K562 (cell line): ENCODE measurements at regions not wholly inside any gene's neighbourhood (a gene's known extent, or its start where the extent isn't known, plus 50 kb on each side); places are given as distances from the start of the nearest gene placed in this dataset.
A peak's percentile ranks its signal among the peaks of the same experiment; 100 is the strongest.

Source experiments
- ATAC-seq: fragments of 200-7000 bp; cut with Tn5 transposase; 3 replicates; pipeline ENCODE4 v1.9.1; 2020; ENCODE audit warnings: moderate library complexity
- BruUV-seq: library from RNA; stranded (reverse); fragments of 400-500 nt; replicated peaks from 2 replicates; lab custom pipeline; 2021; lab: Mats Ljungman, UMichigan
- CTCF ChIA-PET: fragments of 300-600 bp; formaldehyde crosslinking; extraction: SDS; loops from one replicate; lab custom pipeline; 2021; ENCODE audit warnings: low intra/inter-chr PET ratio; lab: Yijun Ruan, JAX
- POLR2A ChIA-PET: fragments of 300-600, 350-650 bp; sonication (Branson Sonifier 250); formaldehyde crosslinking; extraction: SDS; loops from one replicate; lab custom pipeline; 2021; ENCODE audit warnings: antibody characterized with exemption, inconsistent platforms; lab: Yijun Ruan, JAX
- DNase-seq, 4 experiments: peaks; one replicate each; pipeline versions ENCODE4 v3.0.0 to v3.0.0-alpha.2; 2011 to 2018; ENCODE audit warnings: low spot score in 3 of 4, mixed read lengths in 3 of 4; ENCODE audit errors: extremely low read depth in 1 of 4
- FAIRE-seq: peaks from 2 replicates; lab custom pipeline; 2011; peaks lifted over from hg19 to GRCh38; lab: Jason Lieb, UNC
- H2AFZ ChIP-seq: 2 replicates; pipeline ENCODE4 v1.6.0; 2011; ENCODE audit warnings: low read depth, low read length, control low read depth, inconsistent platforms
- H3K27ac ChIP-seq: fragments of 200-600 bp; 3 replicates; pipeline ENCODE4 v1.8.0; 2011; ENCODE audit warnings: low read depth, mild to moderate bottlenecking, control low read depth, inconsistent platforms, low read length, moderate library complexity, mixed read lengths; ENCODE audit errors: extremely low read depth
- H3K27me3 ChIP-seq, 2 experiments: fragments of 300-600 bp in 1 of 2; 2 replicates in 1 of 2; 3 replicates in 1 of 2; pipeline versions ENCODE4 v1.6.0 to v1.8.0; 2011; ENCODE audit warnings: inconsistent platforms in 2 of 2, low read length in 2 of 2, mild to moderate bottlenecking in 1 of 2, mixed read lengths in 1 of 2, moderate library complexity in 1 of 2; ENCODE audit not compliant: control insufficient read depth in 2 of 2, insufficient read depth in 2 of 2
- H3K36me3 ChIP-seq: fragments of 300-600 bp; 3 replicates; pipeline ENCODE4 v1.8.0; 2011; ENCODE audit warnings: mild to moderate bottlenecking, low read length, inconsistent platforms; ENCODE audit not compliant: control insufficient read depth, insufficient read depth
- H3K4me1 ChIP-seq, 2 experiments: fragments of 200-600 bp in 1 of 2; replicated peaks in 1 of 2; 2 replicates in 1 of 2; 3 replicates in 1 of 2; pipeline versions ENCODE4 v1.5.1 to v1.8.0; 2011; ENCODE audit warnings: inconsistent platforms in 2 of 2, low read length in 2 of 2, mild to moderate bottlenecking in 1 of 2, mixed read lengths in 1 of 2, moderate library complexity in 1 of 2; ENCODE audit not compliant: control insufficient read depth in 2 of 2, insufficient read depth in 2 of 2
- H3K4me2 ChIP-seq: 2 replicates; pipeline ENCODE4 v1.6.1; 2011; ENCODE audit warnings: low read length, control low read depth, inconsistent platforms, mixed read lengths; ENCODE audit not compliant: insufficient read depth
- H3K4me3 ChIP-seq: fragments of 200-600 bp; sonication (generic), shearing (Covaris generic); 2 replicates; pipeline ENCODE4 v1.5.1; 2016; ENCODE audit warnings: control low read depth, inconsistent platforms
- H3K79me2 ChIP-seq: fragments of 200-600 bp; 3 replicates; pipeline ENCODE4 v1.8.0; 2011; ENCODE audit warnings: low read length, inconsistent platforms; ENCODE audit not compliant: control insufficient read depth, insufficient read depth
- H3K9ac ChIP-seq, 2 experiments: 2 replicates each; pipeline versions ENCODE4 v1.6.0 to v1.6.1; 2011; ENCODE audit warnings: low read depth in 2 of 2, low read length in 2 of 2, control low read depth in 1 of 2, inconsistent platforms in 1 of 2, mild to moderate bottlenecking in 1 of 2, mixed read lengths in 1 of 2; ENCODE audit not compliant: insufficient read depth in 1 of 2
- H3K9me1 ChIP-seq: one replicate; pipeline ENCODE4 v1.6.0; 2011; ENCODE audit warnings: inconsistent platforms, mild to moderate bottlenecking, low read length, moderate library complexity; ENCODE audit not compliant: control insufficient read depth, insufficient read depth
- H3K9me3 ChIP-seq: replicated peaks from 2 replicates; pipeline ENCODE4 v1.5.1; 2011; ENCODE audit warnings: low read depth, low read length, inconsistent platforms; ENCODE audit not compliant: control insufficient read depth, insufficient read depth
- H4K20me1 ChIP-seq: replicated peaks from 2 replicates; pipeline ENCODE4 v1.6.1; 2011; ENCODE audit warnings: low read length, inconsistent platforms, mixed read lengths; ENCODE audit not compliant: control insufficient read depth, insufficient read depth
- CAMTA2 ChIP-seq: fragments of 250-450 bp; sonication (Bioruptor Pico); conservative IDR thresholded peaks from 2 replicates; pipeline ENCODE4 v1.5.1; 2022
- CBX5 ChIP-seq: IDR thresholded peaks from 2 replicates; pipeline ENCODE4 v1.6.1; 2014; ENCODE audit warnings: low read depth, borderline replicate concordance
- ERF ChIP-seq: fragments of 450-650 bp; formaldehyde crosslinking; IDR thresholded peaks from 2 replicates; pipeline ENCODE4 v1.4.0; 2020; ENCODE audit warnings: mild to moderate bottlenecking, mixed read lengths
- ETS1 ChIP-seq: conservative IDR thresholded peaks from 2 replicates; pipeline ENCODE4 v1.6.1; 2011; ENCODE audit warnings: low read depth, mild to moderate bottlenecking, low read length; ENCODE audit not compliant: control insufficient read depth
- HNRNPK ChIP-seq: fragments of 200-400 bp; formaldehyde crosslinking; IDR thresholded peaks from one replicate; pipeline ENCODE4 v1.6.1; 2018; ENCODE audit warnings: mild to moderate bottlenecking, low read depth, low read length; ENCODE audit not compliant: poor library complexity, severe bottlenecking
- IRF2 ChIP-seq: sonication (generic); formaldehyde crosslinking; IDR thresholded peaks from 2 replicates; pipeline ENCODE4 v1.8.1; 2022; ENCODE audit warnings: mild to moderate bottlenecking, missing genetic modification reagents
- MAFK ChIP-seq: IDR thresholded peaks from 2 replicates; pipeline ENCODE4 v1.6.1; 2011; ENCODE audit warnings: low read length, improper control_type of control experiment
- MCM3 ChIP-seq: fragments of 450-650 bp; IDR thresholded peaks from 2 replicates; pipeline ENCODE4 v1.6.1; 2016
- MCM7 ChIP-seq, 2 experiments: fragments of 450-650 bp; IDR thresholded peaks; 2 replicates each; pipeline ENCODE4 v1.6.1; 2016 to 2018
- POLR2G ChIP-seq: fragments of 200-400 bp; formaldehyde crosslinking; IDR thresholded peaks from 2 replicates; pipeline ENCODE4 v1.6.1; 2017; ENCODE audit warnings: low read depth, mild to moderate bottlenecking, antibody characterized with exemption, low read length, moderate library complexity
- POLR3G ChIP-seq: IDR thresholded peaks from 2 replicates; pipeline ENCODE4 v1.6.1; 2011; ENCODE audit not compliant: insufficient read length, insufficient replicate concordance; ENCODE audit errors: extremely low read depth
- PPARD ChIP-seq: fragments of 250-450 bp; sonication (Bioruptor Pico); IDR thresholded peaks from 2 replicates; pipeline ENCODE4 v1.8.0; 2022; ENCODE audit warnings: inconsistent platforms, mild to moderate bottlenecking, moderate library complexity
- TEAD4 ChIP-seq, 2 experiments: sonication (generic) in 1 of 2; formaldehyde crosslinking in 1 of 2; IDR thresholded peaks; 2 replicates each; pipeline versions ENCODE4 v1.6.1 to v1.8.0; 2012 to 2022; ENCODE audit warnings: borderline replicate concordance in 1 of 2, inconsistent platforms in 1 of 2, low read length in 1 of 2, mild to moderate bottlenecking in 1 of 2, missing genetic modification reagents in 1 of 2
- XRCC4 ChIP-seq: IDR thresholded peaks from one replicate; pipeline ENCODE4 v1.6.1; 2011; ENCODE audit not compliant: insufficient read depth, insufficient read length; ENCODE audit errors: extremely low read depth
- ZKSCAN8 ChIP-seq: fragments of 200-800 bp; sonication (Bioruptor generic); IDR thresholded peaks from 2 replicates; pipeline ENCODE4 v1.6.1; 2016; ENCODE audit warnings: missing genetic modification characterization, missing compliant biosample characterization
- ZNF586 ChIP-seq: fragments of 450-650 bp; formaldehyde crosslinking; conservative IDR thresholded peaks from 2 replicates; pipeline ENCODE4 v1.4.0; 2020; ENCODE audit warnings: mild to moderate bottlenecking, moderate library complexity
- ZNF639 ChIP-seq, 2 experiments: fragments of 200-800 bp in 1 of 2; sonication (Bioruptor generic) in 1 of 2; sonication (generic) in 1 of 2; formaldehyde crosslinking in 1 of 2; IDR thresholded peaks in 1 of 2; conservative IDR thresholded peaks in 1 of 2; 2 replicates each; pipeline versions ENCODE4 v1.5.0 to v1.6.1; 2016 to 2020; ENCODE audit warnings: missing compliant biosample characterization in 1 of 2, missing genetic modification characterization in 1 of 2, missing genetic modification reagents in 1 of 2
- ZNF655 ChIP-seq: fragments of 250-450 bp; sonication (Bioruptor Pico); IDR thresholded peaks from 2 replicates; pipeline ENCODE4 v1.5.0; 2021
- WGBS: fragments of 100-300 bp; shearing (Covaris generic); methylation state at CpG from one replicate; pipeline ENCODE4 v1.1.6; 2016; ENCODE audit warnings: low coverage, mixed read lengths; ENCODE audit not compliant: insufficient coverage; ENCODE audit errors: missing lambda C conversion rate; 5-methylcytosine and 5-hydroxymethylcytosine counted together
- in situ Hi-C: fragments of 300-500 bp; cut with MboI; formaldehyde crosslinking; loops from 4 replicates; pipeline ENCODE4 v1.15.0; 2018; ENCODE audit warnings: inconsistent platforms, mixed read lengths
- intact Hi-C: fragments of 100-400 bp; cut with micrococcal nuclease; formaldehyde crosslinking; loops from 2 replicates; pipeline ENCODE4 v1.14.2; 2022

GRCh38 chr22:22738959-22739585 lies 94.7 kb downstream of the GGTLC2 start:
- no peaks in the 10 kb centered on the region for H3K9me1 ChIP-seq
- no TSS peak for BruUV-seq
- H3K36me3 ChIP-seq: no peaks in the 10 kb centered on the region
- H4K20me1 ChIP-seq: peaks cover 4% of the 10 kb centered on the region
- H3K27ac ChIP-seq: no peak overlapping the region
- no peaks in the 10 kb centered on the region for H3K79me2 ChIP-seq
- in situ Hi-C loops (no loop called here), intact Hi-C loops (no loop called here)
- 2% methylated on average over 5 of the region's 5 CpGs for WGBS
- H3K4me1 ChIP-seq: peaks cover 0 to 15% of the 10 kb centered on the region in 2 experiments; a peak in 1 of 5 replicates
- H3K27me3 ChIP-seq: peaks cover 8 to 25% of the 10 kb centered on the region in 2 experiments; a peak in 4 of 5 replicates
- H3K4me3 ChIP-seq: no peak overlapping the region
- ChIA-PET POLR2A (interaction anchor here (0.6 to 5.3 kb wide), 7 partner anchors 12 to 498 kb away, joined by 3 to 41 read pairs (median 3); no protein-coding TSS in a partner anchor), CTCF (no interaction called here)
- FAIRE-seq (no peak), DNase-seq (no peak), ATAC-seq (peak; percentile 14)
- H3K9ac ChIP-seq: no peak overlapping the region
- H3K9me3 ChIP-seq: no peaks in the 10 kb centered on the region
- H2AFZ ChIP-seq: no peak overlapping the region
- no peak overlapping the region for H3K4me2 ChIP-seq
- no peak for TF ChIP-seq ZNF586 (CRISPR knock-in tag)
- TF ChIP-seq TEAD4 (IDR thresholded peaks at IDR 0.05; ENCODE audit: low read length): no peak
- no peak for TF ChIP-seq TEAD4 (CRISPR knock-in tag; IDR thresholded peaks at IDR 0.05; ENCODE audit: borderline replicate concordance)
- TF ChIP-seq POLR2G: no peak
- TF ChIP-seq CBX5: no peak
- no peak for TF ChIP-seq ZKSCAN8 (CRISPR knock-in tag)
- TF ChIP-seq ZNF639 (CRISPR knock-in tag; conservative IDR thresholded peaks at IDR 0.05 in 1 of 2, IDR thresholded peaks at IDR 0.05 in 1 of 2): 0 out of 4 replicates have a peak, but pooled peaks of 1 of the 2 experiments have one; percentile 4
- TF ChIP-seq HNRNPK: no peak
- TF ChIP-seq PPARD: no peak
- TF ChIP-seq CAMTA2 (CRISPR knock-in tag): no peak
- 0 out of 2 replicates have a peak, but pooled peaks have one; percentile 26 for TF ChIP-seq ETS1
- no peak for TF ChIP-seq ERF (CRISPR knock-in tag)
- no peak for TF ChIP-seq MAFK
- no peak for TF ChIP-seq POLR3G
- 0 out of 4 replicates have a peak, but pooled peaks of 1 of the 2 experiments have one; percentile 18 for TF ChIP-seq MCM7 (IDR thresholded peaks at IDR 0.05)
- TF ChIP-seq MCM3: peak; percentile 81
- peak; percentile 82; the same call in 1 of the 2 replicates for TF ChIP-seq IRF2
- no peak for TF ChIP-seq XRCC4
- 0 out of 2 replicates have a peak, but pooled peaks have one; percentile 38 for TF ChIP-seq ZNF655 (CRISPR knock-in tag)
